Nephron (organoid): ENCODE measurements at regions not wholly inside any gene's neighbourhood (a gene's known extent, or its start where the extent isn't known, plus 50 kb on each side); places are given as distances from the start of the nearest gene placed in this dataset.

ENCODE experiments used
- H3K27ac Mint-ChIP-seq, 3 experiments: 2 replicates each; pipeline ENCODE4 v1.8.0; 2020; ENCODE audit warnings: mixed read lengths in 3 of 3, mild to moderate bottlenecking in 2 of 3, moderate library complexity in 1 of 3
- H3K27me3 Mint-ChIP-seq: 2 replicates; pipeline ENCODE4 v1.8.0; 2021; ENCODE audit warnings: low read depth, mild to moderate bottlenecking, moderate library complexity, mixed read lengths
- H3K36me3 Mint-ChIP-seq: 2 replicates; pipeline ENCODE4 v1.8.0; 2020; ENCODE audit warnings: low read depth, mixed read lengths
- H3K4me1 Mint-ChIP-seq: 2 replicates; pipeline ENCODE4 v1.8.0; 2020; ENCODE audit warnings: mixed read lengths
- H3K4me3 Mint-ChIP-seq, 3 experiments: 2 replicates each; pipeline ENCODE4 v1.8.0; 2020; ENCODE audit warnings: mild to moderate bottlenecking in 3 of 3, mixed read lengths in 3 of 3, moderate library complexity in 2 of 3
- H3K9me3 Mint-ChIP-seq: 2 replicates; pipeline ENCODE4 v1.8.0; 2020; ENCODE audit warnings: mixed read lengths
- CTCF ChIP-seq, 3 experiments: fragments of 200-600 bp; sonication (generic); IDR thresholded peaks; one replicate each; pipeline ENCODE4 v1.5.0; 2021; ENCODE audit warnings: antibody characterized with exemption in 3 of 3; ENCODE audit not compliant: unreplicated experiment in 3 of 3

- no peak overlapping the region for H3K27ac Mint-ChIP-seq
- H3K4me3 Mint-ChIP-seq: no peak overlapping the region
- no peaks in the 10 kb centered on the region for H3K27me3 Mint-ChIP-seq
- no peaks in the 10 kb centered on the region for H3K4me1 Mint-ChIP-seq
- H3K36me3 Mint-ChIP-seq: no peaks in the 10 kb centered on the region
- no peaks in the 10 kb centered on the region for H3K9me3 Mint-ChIP-seq
- no peak for TF ChIP-seq CTCF (IDR thresholded peaks at IDR 0.05; ENCODE audit: unreplicated experiment in 3 of 3)
Measured at GRCh38 chr5:25423271-25423670, 778.5 kb upstream of the CDH10 start.

GRCh38 chr5:25419684-25420083, 774.9 kb upstream of the CDH10 start:
- H3K36me3 Mint-ChIP-seq: no peaks in the 10 kb centered on the region
- TF ChIP-seq CTCF (IDR thresholded peaks at IDR 0.05; ENCODE audit: unreplicated experiment in 3 of 3): no peak
- no peaks in the 10 kb centered on the region for H3K9me3 Mint-ChIP-seq
- H3K27me3 Mint-ChIP-seq: no peaks in the 10 kb centered on the region
- H3K4me1 Mint-ChIP-seq: no peaks in the 10 kb centered on the region
- no peak overlapping the region for H3K27ac Mint-ChIP-seq
- H3K4me3 Mint-ChIP-seq: no peak overlapping the region

- H3K36me3 Mint-ChIP-seq: no peaks in the 10 kb centered on the region
- no peak overlapping the region for H3K4me3 Mint-ChIP-seq
- no peaks in the 10 kb centered on the region for H3K27me3 Mint-ChIP-seq
- TF ChIP-seq CTCF (IDR thresholded peaks at IDR 0.05; ENCODE audit: unreplicated experiment in 3 of 3): no peak
- H3K4me1 Mint-ChIP-seq: no peaks in the 10 kb centered on the region
- no peaks in the 10 kb centered on the region for H3K9me3 Mint-ChIP-seq
- no peak overlapping the region for H3K27ac Mint-ChIP-seq
Measured at GRCh38 chr5:25418978-25419377, 774.2 kb upstream of the CDH10 start.

GRCh38 chr5:25418319-25418859, 773.6 kb upstream of the CDH10 start:
- Mint-ChIP-seq H3K4me3 (no peak overlapping the region), H3K27me3 (no peaks in the 10 kb centered on the region), H3K4me1 (no peaks in the 10 kb centered on the region), H3K36me3 (no peaks in the 10 kb centered on the region), H3K27ac (no peak overlapping the region), H3K9me3 (no peaks in the 10 kb centered on the region)
- TF ChIP-seq CTCF (IDR thresholded peaks at IDR 0.05; ENCODE audit: unreplicated experiment in 3 of 3): no peak

- H3K36me3 Mint-ChIP-seq: no peaks in the 10 kb centered on the region
- H3K4me3 Mint-ChIP-seq: no peak overlapping the region
- TF ChIP-seq CTCF (IDR thresholded peaks at IDR 0.05; ENCODE audit: unreplicated experiment in 3 of 3): no peak
- no peaks in the 10 kb centered on the region for H3K9me3 Mint-ChIP-seq
- no peak overlapping the region for H3K27ac Mint-ChIP-seq
- H3K4me1 Mint-ChIP-seq: no peaks in the 10 kb centered on the region
- no peaks in the 10 kb centered on the region for H3K27me3 Mint-ChIP-seq
Measured at GRCh38 chr5:25416960-25417359, 772.2 kb upstream of the CDH10 start.

GRCh38 chr5:25415970-25416369, 771.2 kb upstream of the CDH10 start:
- H3K27ac Mint-ChIP-seq: no peak overlapping the region
- H3K4me3 Mint-ChIP-seq: no peak overlapping the region
- H3K36me3 Mint-ChIP-seq: no peaks in the 10 kb centered on the region
- TF ChIP-seq CTCF (IDR thresholded peaks at IDR 0.05; ENCODE audit: unreplicated experiment in 3 of 3): no peak
- no peaks in the 10 kb centered on the region for H3K4me1 Mint-ChIP-seq
- no peaks in the 10 kb centered on the region for H3K27me3 Mint-ChIP-seq
- H3K9me3 Mint-ChIP-seq: no peaks in the 10 kb centered on the region
